ENCODE measurements at regions not wholly inside any gene's neighbourhood (a gene's known extent, or its start where the extent isn't known, plus 50 kb on each side); places are given as distances from the start of the nearest gene placed in this dataset.

- Mint-ChIP-seq H3K9me3 (no peaks in the 10 kb centered on the region), H3K27me3 (ENCODE audit: low read depth) (no peaks in the 10 kb centered on the region), H3K36me3 (ENCODE audit: low read depth) (no peaks in the 10 kb centered on the region), H3K4me3 (no peak overlapping the region), H3K4me1 (ENCODE audit: low read depth) (no peaks in the 10 kb centered on the region), H3K27ac (no peak overlapping the region)
These were observed 516.9 kb upstream of the SULF2 start for GRCh38 chr20:48302149-48302548.

DNA sequence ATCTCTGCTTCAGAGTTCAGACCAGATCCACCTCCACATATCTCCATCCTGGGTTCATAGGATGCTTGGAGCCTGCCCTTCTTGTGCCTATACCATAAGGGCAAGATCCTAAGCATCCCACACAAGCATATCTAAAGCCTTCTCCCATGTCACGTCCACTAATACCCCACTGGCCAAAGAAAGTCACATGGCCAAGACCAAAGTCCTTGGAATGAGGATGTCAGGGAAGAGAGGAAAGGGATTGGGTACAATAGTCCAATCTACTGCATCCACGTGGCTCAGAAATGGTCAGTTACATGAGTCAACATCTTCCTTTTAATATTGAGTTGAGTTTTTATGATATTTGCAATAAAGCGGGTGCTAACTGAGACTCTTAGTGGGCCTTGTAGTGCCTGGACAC, 515.9 kb upstream of the SULF2 start:
- H3K27me3 Mint-ChIP-seq (ENCODE audit: low read depth) = no peaks in the 10 kb centered on the region
- H3K4me3 Mint-ChIP-seq = no peak overlapping the region
- H3K4me1 Mint-ChIP-seq (ENCODE audit: low read depth) = no peaks in the 10 kb centered on the region
- no peaks in the 10 kb centered on the region for H3K9me3 Mint-ChIP-seq
- H3K27ac Mint-ChIP-seq = no peak overlapping the region
- H3K36me3 Mint-ChIP-seq (ENCODE audit: low read depth) = no peaks in the 10 kb centered on the region

- Mint-ChIP-seq H3K36me3 (ENCODE audit: low read depth) (no peaks in the 10 kb centered on the region), H3K4me1 (ENCODE audit: low read depth) (no peaks in the 10 kb centered on the region), H3K27ac (no peak overlapping the region), H3K27me3 (ENCODE audit: low read depth) (peaks cover 2% of the 10 kb centered on the region), H3K9me3 (no peaks in the 10 kb centered on the region), H3K4me3 (no peak overlapping the region)
These were observed 515.2 kb upstream of the SULF2 start for GRCh38 chr20:48300529-48300928.

DNA sequence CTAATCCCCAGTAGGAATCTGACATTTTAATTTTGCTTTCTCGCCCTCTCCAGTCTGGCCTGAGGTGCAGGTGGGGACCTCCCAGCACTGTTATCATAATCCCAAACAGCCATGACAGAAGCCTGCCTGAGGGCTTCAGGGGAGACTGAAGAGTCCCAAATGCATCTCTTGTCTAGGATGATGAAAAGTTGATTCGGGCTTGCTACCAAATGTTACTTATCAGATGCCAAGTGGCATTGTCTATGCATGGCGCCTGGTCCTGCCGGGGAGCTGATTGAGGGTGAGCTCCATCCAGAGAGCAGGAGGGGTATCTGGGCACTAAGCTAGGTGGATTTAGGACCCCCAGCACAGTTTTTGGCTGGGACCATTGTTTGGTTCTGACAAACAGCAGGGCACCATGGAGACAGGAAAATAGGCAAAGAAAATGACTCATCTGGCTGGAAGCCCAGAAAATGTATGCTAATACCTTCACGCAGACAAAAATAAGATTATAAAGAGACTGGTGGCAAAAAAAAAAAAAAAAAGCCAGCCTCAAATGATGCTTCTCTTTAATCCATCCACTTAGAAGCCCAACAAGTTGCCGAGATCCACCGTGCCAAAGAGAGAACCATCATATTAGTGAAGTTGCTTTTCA, 513.7 kb upstream of the SULF2 start:
- peaks cover 4% of the 10 kb centered on the region for H3K27me3 Mint-ChIP-seq (ENCODE audit: low read depth)
- no peaks in the 10 kb centered on the region for H3K9me3 Mint-ChIP-seq
- no peak overlapping the region for H3K27ac Mint-ChIP-seq
- no peaks in the 10 kb centered on the region for H3K4me1 Mint-ChIP-seq (ENCODE audit: low read depth)
- H3K4me3 Mint-ChIP-seq = no peak overlapping the region
- no peaks in the 10 kb centered on the region for H3K36me3 Mint-ChIP-seq (ENCODE audit: low read depth)

- H3K9me3 Mint-ChIP-seq = no peaks in the 10 kb centered on the region
- no peaks in the 10 kb centered on the region for H3K4me1 Mint-ChIP-seq (ENCODE audit: low read depth)
- no peaks in the 10 kb centered on the region for H3K36me3 Mint-ChIP-seq (ENCODE audit: low read depth)
- H3K27me3 Mint-ChIP-seq (ENCODE audit: low read depth) = peaks cover 4% of the 10 kb centered on the region
- H3K27ac Mint-ChIP-seq = no peak overlapping the region
- H3K4me3 Mint-ChIP-seq = no peak overlapping the region
These were observed 513.2 kb upstream of the SULF2 start for GRCh38 chr20:48298433-48298832.

DNA sequence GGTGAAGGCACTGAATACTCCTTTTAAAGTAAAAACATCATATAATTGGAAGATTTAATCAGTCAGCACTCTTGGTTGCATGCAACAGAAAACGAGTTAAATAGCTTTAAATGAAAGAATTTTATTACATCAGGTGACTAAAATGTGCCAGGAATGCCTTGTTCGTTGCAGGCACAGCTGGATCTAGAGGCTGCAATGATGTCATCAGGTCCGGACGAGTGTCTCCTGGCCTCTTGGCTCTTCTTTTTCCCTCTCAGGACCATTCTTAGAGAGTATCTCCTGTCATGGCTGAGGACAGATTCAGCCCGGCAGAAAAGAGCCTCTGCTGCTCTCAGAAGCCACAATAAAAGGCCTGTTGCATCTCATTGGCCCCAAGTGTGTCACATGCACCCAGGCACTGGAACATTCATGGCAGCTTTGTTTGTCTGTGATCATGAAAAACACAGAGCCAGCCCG, 510.7 kb upstream of the SULF2 start:
- no peaks in the 10 kb centered on the region for H3K36me3 Mint-ChIP-seq (ENCODE audit: low read depth)
- no peaks in the 10 kb centered on the region for H3K4me1 Mint-ChIP-seq (ENCODE audit: low read depth)
- H3K27ac Mint-ChIP-seq = no peak overlapping the region
- no peak overlapping the region for H3K4me3 Mint-ChIP-seq
- peaks cover 7% of the 10 kb centered on the region for H3K27me3 Mint-ChIP-seq (ENCODE audit: low read depth)
- H3K9me3 Mint-ChIP-seq = no peaks in the 10 kb centered on the region

DNA sequence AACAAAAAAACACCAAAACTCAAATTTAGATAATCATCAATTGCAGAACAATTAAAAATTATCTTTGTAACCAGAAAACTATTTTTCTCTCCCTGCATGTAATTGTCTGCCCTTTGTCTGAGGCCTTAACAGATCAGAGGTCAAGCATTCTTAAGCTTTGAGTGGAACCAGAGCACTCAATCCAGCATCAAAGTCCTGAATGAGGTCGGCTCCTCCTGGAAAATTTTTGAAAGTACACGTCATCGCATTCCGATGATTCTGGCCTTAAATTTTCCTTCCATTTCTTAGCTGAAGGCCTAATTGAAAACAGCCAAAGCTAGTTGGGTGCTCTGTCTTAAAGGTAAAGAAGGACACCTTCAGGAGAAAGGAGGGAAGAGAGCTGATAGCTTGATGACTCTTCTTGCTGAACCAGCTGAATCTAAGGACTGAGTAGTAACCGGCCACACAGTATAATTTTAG, 510.2 kb upstream of the SULF2 start:
- Mint-ChIP-seq H3K4me1 (ENCODE audit: low read depth) (no peaks in the 10 kb centered on the region), H3K4me3 (no peak overlapping the region), H3K27me3 (ENCODE audit: low read depth) (peaks cover 7% of the 10 kb centered on the region), H3K36me3 (ENCODE audit: low read depth) (no peaks in the 10 kb centered on the region), H3K9me3 (no peaks in the 10 kb centered on the region), H3K27ac (no peak overlapping the region)

DNA sequence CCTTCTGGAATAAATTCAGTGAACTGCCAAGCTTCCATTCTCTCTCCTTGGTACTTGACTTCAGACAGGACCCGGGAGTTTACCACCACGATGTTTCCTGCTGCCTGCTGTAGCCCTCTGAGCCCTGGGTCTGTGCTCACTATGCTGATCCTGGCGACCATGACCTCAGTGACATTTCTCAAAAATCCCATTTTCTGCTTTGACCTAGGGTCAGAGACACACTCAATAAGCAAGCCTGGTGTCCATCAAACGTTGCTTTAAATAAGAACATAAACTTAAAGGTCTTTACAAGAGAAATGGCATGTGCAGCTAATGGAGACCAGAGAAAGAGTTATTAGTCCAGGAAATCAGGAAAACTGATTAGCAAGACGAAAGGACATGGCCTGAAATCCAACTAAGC, 509.7 kb upstream of the SULF2 start:
- H3K27me3 Mint-ChIP-seq (ENCODE audit: low read depth) = peaks cover 7% of the 10 kb centered on the region
- H3K36me3 Mint-ChIP-seq (ENCODE audit: low read depth) = no peaks in the 10 kb centered on the region
- no peak overlapping the region for H3K4me3 Mint-ChIP-seq
- no peaks in the 10 kb centered on the region for H3K9me3 Mint-ChIP-seq
- H3K4me1 Mint-ChIP-seq (ENCODE audit: low read depth) = no peaks in the 10 kb centered on the region
- no peak overlapping the region for H3K27ac Mint-ChIP-seq

GRCh38 chr20:48294196-48294595, 508.9 kb upstream of the SULF2 start:
- no peak overlapping the region for H3K4me3 Mint-ChIP-seq
- H3K27me3 Mint-ChIP-seq (ENCODE audit: low read depth) = peaks cover 7% of the 10 kb centered on the region

GRCh38 chr20:48293671-48294070, 508.4 kb upstream of the SULF2 start:
- Mint-ChIP-seq H3K27me3 (ENCODE audit: low read depth) (peaks cover 7% of the 10 kb centered on the region), H3K27ac (no peak overlapping the region), H3K4me1 (ENCODE audit: low read depth) (no peaks in the 10 kb centered on the region), H3K4me3 (no peak overlapping the region), H3K9me3 (no peaks in the 10 kb centered on the region), H3K36me3 (ENCODE audit: low read depth) (no peaks in the 10 kb centered on the region)

More at GRCh38 chr20:48294196-48294595, 508.9 kb upstream of the SULF2 start:
- H3K27ac Mint-ChIP-seq = no peak overlapping the region
- H3K4me1 Mint-ChIP-seq (ENCODE audit: low read depth) = no peaks in the 10 kb centered on the region
- H3K36me3 Mint-ChIP-seq (ENCODE audit: low read depth) = no peaks in the 10 kb centered on the region
- H3K9me3 Mint-ChIP-seq = no peaks in the 10 kb centered on the region

- H3K4me3 Mint-ChIP-seq = no peak overlapping the region
- H3K4me1 Mint-ChIP-seq (ENCODE audit: low read depth) = no peaks in the 10 kb centered on the region
- H3K27me3 Mint-ChIP-seq (ENCODE audit: low read depth) = peaks cover 7% of the 10 kb centered on the region
- H3K27ac Mint-ChIP-seq = no peak overlapping the region
- H3K36me3 Mint-ChIP-seq (ENCODE audit: low read depth) = no peaks in the 10 kb centered on the region
- H3K9me3 Mint-ChIP-seq = no peaks in the 10 kb centered on the region
These were observed 507.5 kb upstream of the SULF2 start for GRCh38 chr20:48292806-48293205.

DNA sequence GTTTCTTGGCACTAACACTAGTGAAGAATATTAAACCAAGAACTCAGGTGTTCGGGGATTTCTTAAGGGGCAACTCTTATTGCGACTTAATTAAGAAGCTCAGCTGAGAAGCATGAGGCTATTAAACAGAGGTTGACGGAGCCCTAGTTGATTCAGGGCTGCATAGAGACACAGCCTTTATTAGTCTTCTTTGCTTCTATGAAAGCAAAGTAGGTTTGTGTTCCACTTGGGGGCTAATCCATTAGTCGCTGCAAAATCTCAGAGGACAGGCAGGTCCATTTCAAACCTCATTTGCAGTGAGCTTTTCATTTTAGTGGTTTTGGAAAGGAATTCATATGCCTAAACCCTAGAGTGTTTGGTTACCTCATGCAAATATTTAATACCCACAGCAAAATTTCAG, 506.6 kb upstream of the SULF2 start:
- Mint-ChIP-seq H3K36me3 (ENCODE audit: low read depth) (no peaks in the 10 kb centered on the region), H3K9me3 (no peaks in the 10 kb centered on the region), H3K4me1 (ENCODE audit: low read depth) (no peaks in the 10 kb centered on the region), H3K27ac (no peak overlapping the region), H3K27me3 (ENCODE audit: low read depth) (peaks cover 7% of the 10 kb centered on the region), H3K4me3 (no peak overlapping the region)

DNA sequence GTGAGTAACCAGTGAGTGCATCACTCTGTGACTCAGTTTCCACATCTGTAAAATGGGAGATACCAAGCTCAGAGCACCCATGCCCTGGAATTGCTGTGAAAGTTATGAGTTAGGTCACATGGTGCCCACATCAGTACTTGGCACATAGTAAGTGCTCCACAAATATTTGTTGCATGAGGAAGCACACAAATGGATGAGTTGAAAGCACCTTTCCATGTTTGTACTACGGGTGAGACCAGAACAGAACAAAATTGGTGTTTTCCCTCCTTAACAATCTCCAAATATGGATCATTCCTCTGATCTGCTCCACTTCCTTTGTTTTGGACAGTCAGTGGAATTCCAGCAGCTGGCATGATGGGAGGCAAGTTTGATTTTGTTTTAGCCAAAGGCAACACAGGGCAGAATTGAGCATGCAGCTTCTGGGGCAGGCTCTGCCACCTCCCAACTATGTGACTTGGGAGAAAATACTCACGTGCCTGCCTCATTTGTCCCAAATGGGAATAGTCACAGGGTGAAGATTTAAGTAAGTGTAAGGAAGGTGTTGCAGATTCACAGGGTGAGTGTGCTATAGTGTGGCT, 503.7 kb upstream of the SULF2 start:
- Mint-ChIP-seq H3K4me1 (ENCODE audit: low read depth) (no peaks in the 10 kb centered on the region), H3K4me3 (no peak overlapping the region), H3K27ac (no peak overlapping the region), H3K36me3 (ENCODE audit: low read depth) (no peaks in the 10 kb centered on the region), H3K27me3 (ENCODE audit: low read depth) (peaks cover 3% of the 10 kb centered on the region), H3K9me3 (no peaks in the 10 kb centered on the region)

DNA sequence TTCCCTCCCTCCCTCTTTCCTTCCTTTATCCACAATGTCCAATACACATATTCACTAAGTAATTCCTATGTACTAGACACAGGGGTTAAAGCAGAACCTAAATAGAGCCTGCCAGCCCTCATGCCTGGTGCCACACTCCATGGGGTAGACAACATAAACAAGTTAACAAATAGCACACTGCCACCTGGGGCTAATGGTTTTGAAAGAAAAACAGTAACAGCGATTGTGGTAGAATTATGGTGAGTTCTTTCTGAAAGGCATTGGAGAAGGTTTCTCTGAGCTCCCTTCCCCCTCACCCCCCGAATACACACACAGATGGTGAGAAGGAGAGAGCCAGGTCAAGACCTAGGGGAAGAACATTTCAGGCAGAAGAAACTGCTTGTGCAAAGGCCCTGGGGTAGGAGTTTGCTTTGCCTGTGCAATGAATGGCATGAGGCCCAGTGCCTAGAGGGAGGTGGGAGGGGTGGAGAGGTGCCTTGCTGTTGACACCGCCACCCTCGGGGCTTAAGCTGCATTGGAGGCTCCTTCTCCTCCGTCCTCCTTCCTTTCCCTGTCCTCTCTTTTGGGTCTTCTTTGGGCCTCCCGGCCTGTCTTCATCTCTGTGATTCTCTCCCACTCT, 502.4 kb upstream of the SULF2 start:
- no peak overlapping the region for H3K27ac Mint-ChIP-seq
- no peak overlapping the region for H3K4me3 Mint-ChIP-seq
- H3K9me3 Mint-ChIP-seq = no peaks in the 10 kb centered on the region
- no peaks in the 10 kb centered on the region for H3K27me3 Mint-ChIP-seq (ENCODE audit: low read depth)
- no peaks in the 10 kb centered on the region for H3K36me3 Mint-ChIP-seq (ENCODE audit: low read depth)
- H3K4me1 Mint-ChIP-seq (ENCODE audit: low read depth) = no peaks in the 10 kb centered on the region

- Mint-ChIP-seq H3K4me3 (no peak overlapping the region), H3K9me3 (no peaks in the 10 kb centered on the region), H3K27ac (no peak overlapping the region), H3K36me3 (ENCODE audit: low read depth) (no peaks in the 10 kb centered on the region), H3K4me1 (ENCODE audit: low read depth) (no peaks in the 10 kb centered on the region), H3K27me3 (ENCODE audit: low read depth) (no peaks in the 10 kb centered on the region)
These were observed 501.8 kb upstream of the SULF2 start for GRCh38 chr20:48287021-48287494.

Measured in T-helper 1 cell treated with Interleukin-12 subunit alpha and Interleukin-12 subunit beta and Interleukin-4 antibody, amounts not matched to agents 30 μg/mL and 1 μg/mL, for 36 hours (primary cell).